ENCODE measurements at regions not wholly inside any gene's neighbourhood (a gene's known extent, or its start where the extent isn't known, plus 50 kb on each side); places are given as distances from the start of the nearest gene placed in this dataset.

DNA sequence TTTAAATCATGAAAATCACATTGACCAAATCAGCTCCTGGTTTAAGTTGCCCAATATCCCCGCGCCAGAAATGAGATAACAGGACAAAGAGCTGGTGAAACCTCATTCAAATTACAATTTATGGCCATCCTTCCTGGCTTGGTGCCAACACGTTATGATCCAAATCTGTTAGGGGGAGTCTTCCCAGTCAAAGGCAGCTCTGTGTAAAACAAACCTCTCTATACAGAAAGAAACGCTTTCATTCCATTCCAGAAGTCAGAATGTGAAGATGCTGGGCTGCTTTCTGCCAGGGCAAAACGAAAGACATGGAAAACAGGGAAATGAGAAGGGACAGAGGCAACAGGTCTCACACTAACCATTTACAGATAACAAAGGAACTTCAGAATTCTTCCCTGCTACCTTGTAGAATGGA lies 53.5 kb upstream of the TIAM1 start:
- no peaks in the 10 kb centered on the region for H3K36me3 ChIP-seq (ENCODE audit: control insufficient read depth, insufficient read depth, low read length)
- no peak overlapping the region for H3K4me3 ChIP-seq (ENCODE audit: low read depth, low read length)
- H3K27ac ChIP-seq (ENCODE audit: low read depth, low read length): no peak overlapping the region
- no peaks in the 10 kb centered on the region for H3K9me3 ChIP-seq (ENCODE audit: control insufficient read depth, insufficient read depth, low read depth, low read length)
- H3K4me1 ChIP-seq (ENCODE audit: control insufficient read depth, insufficient read depth, low read length): peaks cover 13% of the 10 kb centered on the region
- H3K27me3 ChIP-seq (ENCODE audit: control insufficient read depth, insufficient read depth, low read length): no peaks in the 10 kb centered on the region
- no peak overlapping the region for H3K9ac ChIP-seq (ENCODE audit: low read length)

DNA sequence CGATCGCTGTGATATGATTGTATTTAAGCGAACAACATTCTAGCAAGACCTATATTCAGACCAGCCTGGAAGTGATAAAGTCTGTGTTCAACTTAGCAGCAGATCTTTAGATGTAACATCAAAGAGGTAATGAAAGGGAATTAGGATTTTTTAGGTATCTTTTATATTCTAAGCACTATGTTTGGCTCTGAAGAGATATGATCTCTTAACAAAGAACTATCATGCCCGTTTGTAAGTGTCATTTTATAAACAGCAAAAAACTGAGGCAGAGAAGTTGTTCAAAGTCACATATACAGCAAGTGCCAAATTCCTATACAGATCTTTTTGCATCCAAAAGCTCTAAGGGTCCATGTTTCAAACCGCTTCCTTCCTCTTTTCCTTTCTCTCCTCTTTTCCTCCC lies 53.0 kb upstream of the TIAM1 start:
- H3K9ac ChIP-seq (ENCODE audit: low read length): no peak overlapping the region
- H3K4me1 ChIP-seq (ENCODE audit: control insufficient read depth, insufficient read depth, low read length): peaks cover 13% of the 10 kb centered on the region

GRCh38 chr21:31396399-31396798 lies 52.3 kb upstream of the TIAM1 start:
- Histone ChIP-seq H3K9ac (ENCODE audit: low read length) (no peak overlapping the region), H3K27me3 (ENCODE audit: control insufficient read depth, insufficient read depth, low read length) (no peaks in the 10 kb centered on the region), H3K27ac (ENCODE audit: low read depth, low read length) (no peak overlapping the region), H3K9me3 (ENCODE audit: control insufficient read depth, insufficient read depth, low read depth, low read length) (no peaks in the 10 kb centered on the region), H3K4me3 (ENCODE audit: low read depth, low read length) (no peak overlapping the region), H3K4me1 (ENCODE audit: control insufficient read depth, insufficient read depth, low read length) (peaks cover 13% of the 10 kb centered on the region), H3K36me3 (ENCODE audit: control insufficient read depth, insufficient read depth, low read length) (no peaks in the 10 kb centered on the region)

More for the DNA sequence above, 53.0 kb upstream of the TIAM1 start:
- Histone ChIP-seq H3K9me3 (ENCODE audit: control insufficient read depth, insufficient read depth, low read depth, low read length) (no peaks in the 10 kb centered on the region), H3K27me3 (ENCODE audit: control insufficient read depth, insufficient read depth, low read length) (no peaks in the 10 kb centered on the region), H3K4me3 (ENCODE audit: low read depth, low read length) (no peak overlapping the region), H3K36me3 (ENCODE audit: control insufficient read depth, insufficient read depth, low read length) (no peaks in the 10 kb centered on the region), H3K27ac (ENCODE audit: low read depth, low read length) (no peak overlapping the region)

DNA sequence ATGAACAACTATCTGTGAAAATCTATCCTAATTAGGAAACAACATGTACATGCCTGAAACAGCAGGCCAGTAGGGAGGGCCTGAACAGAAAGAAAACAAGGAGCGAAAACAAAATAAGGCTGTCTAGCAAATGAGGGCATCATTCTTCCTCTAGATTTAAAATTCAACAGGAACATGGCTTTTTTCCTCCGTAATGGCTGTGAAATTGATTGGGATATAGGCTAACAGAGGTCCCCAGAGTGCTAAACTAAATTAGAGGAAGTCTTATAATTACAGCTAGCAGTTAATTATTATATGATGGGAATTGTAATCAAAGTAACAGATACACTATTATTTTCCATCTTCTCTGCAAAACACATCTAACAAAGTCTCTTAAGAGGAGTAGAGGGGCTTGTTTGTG lies 51.7 kb upstream of the TIAM1 start:
- no peaks in the 10 kb centered on the region for H3K27me3 ChIP-seq (ENCODE audit: control insufficient read depth, insufficient read depth, low read length)
- H3K9me3 ChIP-seq (ENCODE audit: control insufficient read depth, insufficient read depth, low read depth, low read length): no peaks in the 10 kb centered on the region
- H3K4me3 ChIP-seq (ENCODE audit: low read depth, low read length): no peak overlapping the region
- peaks cover 10% of the 10 kb centered on the region for H3K4me1 ChIP-seq (ENCODE audit: control insufficient read depth, insufficient read depth, low read length)
- no peaks in the 10 kb centered on the region for H3K36me3 ChIP-seq (ENCODE audit: control insufficient read depth, insufficient read depth, low read length)
- no peak overlapping the region for H3K27ac ChIP-seq (ENCODE audit: low read depth, low read length)
- H3K9ac ChIP-seq (ENCODE audit: low read length): no peak overlapping the region

- Histone ChIP-seq H3K36me3 (ENCODE audit: control insufficient read depth, insufficient read depth, low read length) (no peaks in the 10 kb centered on the region), H3K4me1 (ENCODE audit: control insufficient read depth, insufficient read depth, low read length) (peaks cover 10% of the 10 kb centered on the region), H3K4me3 (ENCODE audit: low read depth, low read length) (no peak overlapping the region), H3K27ac (ENCODE audit: low read depth, low read length) (no peak overlapping the region), H3K9ac (ENCODE audit: low read length) (no peak overlapping the region), H3K9me3 (ENCODE audit: control insufficient read depth, insufficient read depth, low read depth, low read length) (no peaks in the 10 kb centered on the region), H3K27me3 (ENCODE audit: control insufficient read depth, insufficient read depth, low read length) (no peaks in the 10 kb centered on the region)
These were observed 51.2 kb upstream of the TIAM1 start for GRCh38 chr21:31395268-31395667.

GRCh38 chr21:31394309-31394708 lies 50.2 kb upstream of the TIAM1 start:
- Histone ChIP-seq H3K4me3 (ENCODE audit: low read depth, low read length) (no peak overlapping the region), H3K27me3 (ENCODE audit: control insufficient read depth, insufficient read depth, low read length) (no peaks in the 10 kb centered on the region), H3K9ac (ENCODE audit: low read length) (no peak overlapping the region), H3K4me1 (ENCODE audit: control insufficient read depth, insufficient read depth, low read length) (peaks cover 10% of the 10 kb centered on the region), H3K9me3 (ENCODE audit: control insufficient read depth, insufficient read depth, low read depth, low read length) (no peaks in the 10 kb centered on the region), H3K36me3 (ENCODE audit: control insufficient read depth, insufficient read depth, low read length) (no peaks in the 10 kb centered on the region), H3K27ac (ENCODE audit: low read depth, low read length) (no peak overlapping the region)
